Ecto neural progenitor cell (in vitro differentiated cells): ENCODE measurements at regions not wholly inside any gene's neighbourhood (a gene's known extent, or its start where the extent isn't known, plus 50 kb on each side); places are given as distances from the start of the nearest gene placed in this dataset.
"Not testable (repeated sequence)": the region's sequence is repeated elsewhere in the genome, so short reads cannot be mapped to it uniquely, and the experiment has no call there.

Experiments
- DNase-seq: peaks from one replicate; pipeline ENCODE4 v3.0.0-alpha.2; 2018; ENCODE audit warnings: low spot score

- no peak for DNase-seq
Observed at GRCh38 chr16:66206363-66206762, 160.1 kb upstream of the CDH5 start.

DNA sequence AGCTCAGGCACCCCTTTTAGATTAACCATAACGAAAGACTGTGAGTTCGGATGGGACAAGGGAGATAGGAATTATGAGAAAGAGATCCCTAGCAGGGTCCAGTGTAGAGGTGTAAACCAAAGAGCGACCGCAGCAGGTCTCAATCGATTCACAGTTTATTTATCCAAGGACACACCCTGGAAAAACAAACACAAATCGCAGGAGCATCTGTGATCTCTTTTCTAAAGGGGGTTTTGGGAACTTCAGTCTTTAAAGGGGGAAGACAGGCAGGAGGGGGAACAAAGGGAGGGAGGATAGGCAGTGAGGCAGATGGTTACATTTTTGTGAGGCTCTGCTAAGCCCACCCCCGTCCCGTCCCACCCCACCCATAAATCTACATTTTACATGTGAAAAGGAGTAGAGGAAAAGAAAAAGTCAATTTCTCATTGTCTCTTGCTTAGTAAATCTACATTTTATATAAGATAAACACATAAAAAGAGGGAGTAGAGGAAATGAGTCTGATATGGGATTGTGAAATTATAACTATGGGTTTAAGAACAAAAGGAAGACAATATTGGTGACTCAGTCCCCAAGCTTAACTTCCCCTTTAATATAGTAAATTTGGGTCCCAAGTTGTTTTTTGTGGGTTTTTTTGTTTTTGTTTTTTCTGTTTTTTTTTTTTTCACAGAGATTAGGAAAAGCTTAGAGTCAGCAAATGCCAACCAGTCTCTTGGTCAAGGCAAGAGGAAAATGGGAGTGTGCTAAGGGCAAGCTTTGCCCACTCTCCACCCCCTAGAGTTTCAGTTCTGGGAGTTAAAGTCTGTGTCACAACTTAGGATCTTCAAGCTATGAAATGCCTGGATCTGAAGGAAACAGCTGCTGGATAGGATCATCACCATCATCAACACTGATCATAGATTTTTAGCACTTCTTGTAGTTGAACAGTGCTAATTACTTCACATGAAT lies 160.9 kb upstream of the CDH5 start:
- DNase-seq: no peak

DNA sequence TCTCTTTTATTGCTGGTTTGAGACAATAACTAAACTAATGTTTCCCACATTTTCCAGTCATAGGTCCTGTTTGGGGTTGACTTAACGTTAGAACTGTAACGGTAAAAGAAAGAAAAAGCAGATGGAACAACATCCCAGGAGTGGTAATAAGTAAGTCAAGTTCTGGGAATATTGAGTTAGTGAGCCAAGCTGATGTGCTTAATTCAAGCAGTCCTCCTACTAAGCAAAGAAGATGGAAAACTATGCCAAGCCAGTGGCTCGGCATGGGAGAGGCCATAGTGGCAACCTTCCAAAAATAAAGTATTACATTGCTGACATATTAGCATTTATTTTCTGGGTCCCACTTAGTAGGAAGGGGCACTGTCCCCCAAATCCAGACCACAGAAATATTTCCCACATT lies 161.7 kb upstream of the CDH5 start:
- DNase-seq: no peak

DNA sequence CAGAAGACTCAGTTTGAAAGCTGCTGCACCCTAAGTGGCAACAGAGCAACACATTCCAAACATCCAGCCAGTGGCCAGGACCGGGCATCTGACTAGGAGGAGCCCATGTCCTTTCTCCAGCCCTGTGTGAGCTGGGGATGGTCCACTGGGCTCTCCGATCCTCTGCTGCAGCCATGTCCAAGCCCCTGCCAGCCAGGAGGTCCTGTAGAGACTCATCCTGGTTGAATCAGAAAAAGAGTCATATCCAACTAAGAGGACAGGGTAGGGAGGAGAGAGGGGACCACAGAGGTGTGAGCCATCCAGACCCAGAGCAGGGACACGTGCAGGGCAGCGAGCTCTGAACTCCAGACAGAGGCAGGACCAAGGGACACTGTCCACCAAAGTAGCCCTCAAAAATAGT lies 163.0 kb upstream of the CDH5 start:
- DNase-seq: no peak

DNA sequence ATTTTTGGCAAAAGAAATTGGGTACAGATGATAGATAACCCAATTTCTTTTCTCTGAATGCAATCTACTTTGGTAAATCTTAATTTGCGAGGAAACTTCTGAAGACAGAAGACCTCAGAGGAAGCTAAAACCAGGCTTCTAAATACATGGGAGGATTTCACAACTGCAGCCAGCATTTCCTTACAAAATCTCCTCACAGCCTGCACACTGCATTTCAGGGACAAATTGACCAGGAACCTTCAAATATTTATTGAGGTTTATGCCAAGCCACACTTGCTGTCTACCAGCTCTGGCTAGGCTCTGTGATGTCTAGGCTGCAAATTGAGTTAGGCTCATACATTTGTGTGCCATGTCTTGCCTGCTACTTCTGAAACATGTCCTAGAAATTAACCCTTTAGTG lies 167.3 kb upstream of the CDH5 start:
- DNase-seq: no peak

GRCh38 chr16:66198641-66199040 lies 167.8 kb upstream of the CDH5 start:
- no peak for DNase-seq

- DNase-seq: no peak
Observed at GRCh38 chr16:66197668-66198278, 168.7 kb upstream of the CDH5 start.

DNA sequence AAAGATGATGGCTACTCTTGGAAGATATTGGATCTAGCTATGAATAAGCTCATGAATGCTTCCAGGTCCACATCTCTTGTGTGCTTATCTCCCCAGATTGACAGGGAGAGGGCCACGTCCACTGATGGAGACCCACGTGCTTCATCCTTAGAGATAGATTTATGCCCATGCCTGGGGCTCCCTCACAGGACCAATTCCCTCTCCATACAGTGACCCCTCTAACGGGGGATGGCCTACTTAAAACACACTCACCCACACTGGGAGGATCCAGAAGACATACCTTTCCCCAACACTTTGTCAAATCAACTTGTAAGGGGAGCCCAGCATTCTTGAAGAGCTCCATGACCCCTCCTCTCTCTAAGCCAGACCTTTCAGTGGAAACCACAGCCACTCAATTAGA lies 169.7 kb upstream of the CDH5 start:
- no peak for DNase-seq

GRCh38 chr16:66194866-66195265 lies 171.6 kb upstream of the CDH5 start:
- no peak for DNase-seq

- no peak for DNase-seq
Observed at GRCh38 chr16:66193543-66194229, 172.8 kb upstream of the CDH5 start.

GRCh38 chr16:66190411-66190810 lies 176.1 kb upstream of the CDH5 start:
- DNase-seq: no peak

DNA sequence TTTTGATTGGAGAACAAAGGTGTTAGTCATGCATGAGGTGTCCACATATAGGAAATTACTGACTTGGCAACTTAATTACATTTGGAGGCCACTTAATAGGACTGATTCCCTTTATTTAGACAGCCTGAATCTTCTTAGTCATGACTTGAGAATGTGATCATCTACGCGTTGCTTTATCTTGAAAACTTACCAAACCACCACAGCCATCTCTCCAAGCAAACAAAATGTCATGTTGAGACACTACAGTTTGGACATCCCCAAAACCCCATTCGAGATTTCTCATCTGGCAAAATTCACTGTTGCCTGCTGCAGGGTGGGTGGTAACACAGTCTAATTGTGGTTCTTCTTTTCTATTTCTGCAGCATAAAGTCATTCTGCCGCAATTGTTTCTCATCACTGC lies 176.5 kb upstream of the CDH5 start:
- no peak for DNase-seq

DNA sequence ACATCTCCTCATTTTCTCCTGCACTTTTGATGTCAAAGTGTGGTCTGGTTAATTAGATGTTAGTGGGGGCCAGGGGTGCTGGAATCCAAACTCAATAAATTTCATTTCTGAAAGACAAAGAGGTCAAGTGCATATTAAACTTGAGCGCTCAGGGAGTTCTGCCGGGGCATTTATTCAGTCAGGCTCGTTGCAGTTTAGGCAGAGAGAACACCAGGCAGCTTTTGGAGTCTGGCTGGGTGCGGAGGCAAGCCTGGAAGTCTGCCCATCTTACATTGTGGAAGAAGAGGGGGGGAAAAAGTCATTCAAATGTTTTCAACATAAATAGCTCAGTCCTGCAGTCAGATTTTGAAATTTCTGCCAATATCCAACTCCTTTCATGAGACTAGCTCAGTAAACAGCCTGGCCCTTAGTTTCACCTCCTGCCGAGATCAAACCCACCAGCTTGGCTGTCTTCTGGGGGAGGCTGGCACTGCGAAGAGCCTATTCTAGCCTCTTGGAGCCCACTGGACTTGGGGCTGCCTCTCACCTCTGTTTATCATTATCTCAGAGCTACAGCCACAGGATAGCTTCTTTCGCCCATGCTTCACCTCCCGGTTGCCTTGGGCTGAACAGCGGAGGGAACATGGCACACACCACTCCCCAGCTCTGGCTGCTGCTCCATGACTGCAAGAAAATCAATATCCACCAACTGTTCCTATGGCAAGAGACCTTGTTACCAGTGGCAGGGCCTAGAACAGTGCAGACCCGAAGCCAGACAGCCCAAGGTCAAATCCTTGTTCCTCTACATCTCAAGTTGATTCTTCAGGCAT lies 177.4 kb upstream of the CDH5 start:
- DNase-seq: no peak

DNA sequence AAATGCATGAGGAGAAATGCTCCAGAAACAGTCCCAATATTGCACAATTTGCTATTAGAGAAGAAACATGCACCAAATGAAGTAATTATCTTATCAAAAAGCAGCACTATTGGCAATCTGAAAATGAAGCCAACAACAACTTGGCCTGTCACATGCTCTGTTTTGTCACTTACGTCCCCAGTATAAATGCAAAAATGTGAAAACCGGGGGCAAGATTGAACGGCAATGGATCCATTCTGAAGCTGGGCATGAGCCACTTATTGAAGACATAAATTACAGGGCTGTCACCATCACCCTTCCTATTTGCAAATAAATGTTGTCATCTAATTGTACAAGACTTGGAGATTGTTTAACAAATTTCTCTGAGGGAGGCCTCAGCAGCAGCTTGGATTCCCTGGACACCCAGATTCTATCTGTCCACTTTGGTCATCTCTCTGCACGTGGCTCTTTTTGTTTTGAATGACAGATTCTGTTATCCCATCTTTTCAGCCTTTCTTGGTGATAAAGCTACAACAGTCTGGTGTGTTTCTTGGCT lies 180.2 kb upstream of the CDH5 start:
- no peak for DNase-seq

- no peak for DNase-seq
Observed at GRCh38 chr16:66182592-66182991, 183.9 kb upstream of the CDH5 start.

- peak; percentile 13 for DNase-seq
Observed at GRCh38 chr16:66176731-66177130, 189.8 kb upstream of the CDH5 start.

DNA sequence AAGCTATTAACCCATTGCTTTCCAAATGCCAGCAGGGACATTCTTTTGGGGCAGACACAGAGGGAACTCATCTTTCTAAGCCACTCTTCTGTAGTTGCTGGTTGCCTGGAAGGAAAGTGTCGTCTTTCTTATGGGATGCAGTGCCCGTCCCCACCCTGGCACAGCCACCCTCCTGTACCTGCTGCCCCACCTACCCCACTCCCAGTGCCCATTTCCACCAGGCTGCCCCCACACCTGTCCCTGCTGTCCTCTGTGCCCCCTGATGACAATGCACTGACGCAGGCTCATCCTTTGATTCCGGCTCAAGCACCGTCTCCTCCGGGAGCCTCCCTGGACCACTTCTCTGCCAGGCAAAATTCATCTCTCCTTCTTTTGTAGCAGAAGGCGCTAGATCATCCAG lies 190.4 kb upstream of the CDH5 start:
- peak; percentile 31 for DNase-seq

GRCh38 chr16:66175636-66176035 lies 190.9 kb upstream of the CDH5 start:
- DNase-seq: peak; percentile 27

DNA sequence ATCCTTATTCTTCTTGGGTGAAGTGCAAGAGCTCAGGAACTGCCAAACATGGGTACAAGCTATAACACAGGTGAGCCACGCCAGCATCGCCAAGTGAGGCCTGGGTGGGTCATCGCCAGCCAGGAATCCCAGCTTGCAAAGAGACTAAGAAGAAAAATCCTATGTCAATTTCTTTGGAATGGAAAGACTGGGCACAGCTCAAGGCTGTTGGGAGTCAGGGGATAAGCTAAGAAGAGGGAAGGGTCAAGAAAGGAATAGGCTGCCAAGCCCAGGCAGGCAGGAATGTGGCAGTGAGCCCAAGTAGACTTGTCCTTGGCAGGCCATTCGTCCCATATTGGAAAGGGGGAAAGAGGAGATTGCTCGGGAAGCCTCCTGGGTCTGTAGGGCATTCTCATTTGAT lies 191.4 kb upstream of the CDH5 start:
- no peak for DNase-seq

GRCh38 chr16:66173796-66174195 lies 192.7 kb upstream of the CDH5 start:
- DNase-seq: not testable (repeated sequence)

- DNase-seq: peak; percentile 12
Observed at GRCh38 chr16:66173181-66173580, 193.3 kb upstream of the CDH5 start.

- DNase-seq: no peak
Observed at GRCh38 chr16:66172463-66172862, 194.0 kb upstream of the CDH5 start.
